HCT116 (cell line): ENCODE measurements at regions not wholly inside any gene's neighbourhood (a gene's known extent, or its start where the extent isn't known, plus 50 kb on each side); places are given as distances from the start of the nearest gene placed in this dataset.

Experiments
- ATAC-seq: fragments of 200-7000 bp; cut with Tn5 transposase; 2 replicates; pipeline ENCODE4 v1.9.1; 2020; ENCODE audit warnings: mild to moderate bottlenecking, moderate library complexity
- BruUV-seq: library from RNA; stranded (reverse); fragments of 400-500 nt; replicated peaks from 2 replicates; lab custom pipeline; 2021; lab: Mats Ljungman, UMichigan
- CTCF ChIA-PET: fragments of 300-600 bp; sonication (Branson Sonifier 250); formaldehyde crosslinking; loops from one replicate; lab custom pipeline; 2021; ENCODE audit warnings: antibody characterized with exemption; lab: Charles Lee
- POLR2A ChIA-PET: fragments of 300-600, 350-600 bp; sonication (Branson Sonifier 250); formaldehyde crosslinking; loops from one replicate; lab custom pipeline; 2021; ENCODE audit warnings: antibody characterized with exemption; lab: Charles Lee
- RAD21 ChIA-PET, 2 experiments: fragments of 300-600 bp; sonication (Branson Sonifier 250); formaldehyde crosslinking; loops; one replicate each; lab custom pipeline; 2023; ENCODE audit warnings: low total read pairs in 2 of 2; ENCODE audit not compliant: uncharacterized antibody in 2 of 2, unreplicated experiment in 2 of 2, low non-redundant PET in 1 of 2; lab: Charles Lee
- DNase-seq: peaks from one replicate; pipeline ENCODE4 v3.0.0-alpha.2; 2010; ENCODE audit warnings: low read depth, low spot score
- H2AFZ ChIP-seq: fragments of 200-600 bp; shearing (Covaris generic), sonication (generic); 2 replicates; pipeline ENCODE4 v1.6.1; 2017; ENCODE audit warnings: low read depth, mixed run types, mixed read lengths, antibody characterized with exemption, low read length; ENCODE audit not compliant: poor library complexity, severe bottlenecking
- H3K27ac ChIP-seq: 2 replicates; pipeline ENCODE4 v1.5.1; 2012; ENCODE audit warnings: low read depth, low read length
- H3K27me3 ChIP-seq: fragments of 200-600 bp; sonication (generic); 2 replicates; pipeline ENCODE4 v1.6.1; 2016; ENCODE audit warnings: mixed run types, low read length, mixed read lengths; ENCODE audit not compliant: insufficient read depth
- H3K36me3 ChIP-seq, 2 experiments: fragments of 200-500 bp in 1 of 2; fragments of 200-600 bp in 1 of 2; sonication (Bioruptor generic) in 1 of 2; sonication (generic) in 1 of 2; 2 replicates each; pipeline versions ENCODE4 v1.5.1 to v1.6.1; 2014 to 2016; ENCODE audit warnings: low read length in 2 of 2, inconsistent platforms in 1 of 2, mixed read lengths in 1 of 2, mixed run types in 1 of 2; ENCODE audit not compliant: insufficient read depth in 2 of 2, control insufficient read depth in 1 of 2
- H3K4me1 ChIP-seq, 2 experiments: fragments of 200-600 bp in 1 of 2; sonication (generic) in 1 of 2; 2 replicates each; pipeline versions ENCODE4 v1.5.1 to v1.6.1; 2012 to 2017; ENCODE audit warnings: low read length in 2 of 2, inconsistent platforms in 1 of 2, mild to moderate bottlenecking in 1 of 2, mixed read lengths in 1 of 2, mixed run types in 1 of 2, moderate library complexity in 1 of 2; ENCODE audit not compliant: insufficient read depth in 2 of 2, control insufficient read depth in 1 of 2
- H3K4me2 ChIP-seq: fragments of 200-600 bp; sonication (generic); 2 replicates; pipeline ENCODE4 v1.6.1; 2017; ENCODE audit warnings: mixed run types, low read length, mixed read lengths
- H3K4me3 ChIP-seq, 2 experiments: fragments of 200-600 bp in 1 of 2; sonication (generic) in 1 of 2; replicated peaks in 1 of 2; 2 replicates each; pipeline ENCODE4 v1.5.1; 2011 to 2016; ENCODE audit warnings: low read length in 2 of 2, control low read depth in 1 of 2, low read depth in 1 of 2, mild to moderate bottlenecking in 1 of 2, mixed read lengths in 1 of 2, mixed run types in 1 of 2
- H3K79me2 ChIP-seq: fragments of 200-600 bp; sonication (generic); 2 replicates; pipeline ENCODE4 v1.6.1; 2017; ENCODE audit warnings: mild to moderate bottlenecking, mixed run types, low read length, moderate library complexity, mixed read lengths; ENCODE audit not compliant: insufficient read depth
- H3K9ac ChIP-seq: fragments of 200-600 bp; sonication (generic); 2 replicates; pipeline ENCODE4 v1.6.1; 2016; ENCODE audit warnings: low read length, mixed read lengths
- H3K9me2 ChIP-seq: fragments of 200-600 bp; sonication (generic), shearing (Covaris generic); 2 replicates; pipeline ENCODE4 v1.6.1; 2017; ENCODE audit warnings: mixed run types, mild to moderate bottlenecking, moderate library complexity; ENCODE audit not compliant: insufficient read depth
- H3K9me3 ChIP-seq, 2 experiments: fragments of 200-500 bp in 1 of 2; fragments of 200-600 bp in 1 of 2; sonication (Bioruptor generic) in 1 of 2; sonication (generic) in 1 of 2; 2 replicates each; pipeline ENCODE4 v1.6.1; 2014 to 2017; ENCODE audit warnings: low read length in 2 of 2, mixed read lengths in 2 of 2, inconsistent platforms in 1 of 2, low read depth in 1 of 2, mild to moderate bottlenecking in 1 of 2, mixed run types in 1 of 2, moderate library complexity in 1 of 2; ENCODE audit not compliant: control insufficient read depth in 1 of 2, insufficient read depth in 1 of 2
- H4K20me1 ChIP-seq: fragments of 200-600 bp; sonication (generic), shearing (Covaris generic); 2 replicates; pipeline ENCODE4 v1.6.1; 2017; ENCODE audit warnings: mixed run types, mild to moderate bottlenecking, moderate library complexity; ENCODE audit not compliant: insufficient read depth
- CBX3 ChIP-seq: IDR thresholded peaks from 2 replicates; pipeline ENCODE4 v1.6.1; 2012; ENCODE audit warnings: low read depth
- CEBPB ChIP-seq: IDR thresholded peaks from 2 replicates; pipeline ENCODE4 v1.6.1; 2012; ENCODE audit warnings: low read depth
- ELF1 ChIP-seq: IDR thresholded peaks from 2 replicates; pipeline ENCODE4 v1.6.1; 2012; ENCODE audit warnings: low read depth, borderline replicate concordance
- EZH2 ChIP-seq: fragments of 200-600 bp; sonication (generic); IDR thresholded peaks from 2 replicates; pipeline ENCODE4 v1.6.1; 2017; ENCODE audit warnings: antibody characterized with exemption, mixed run types
- EZH2phosphoT487 ChIP-seq: fragments of 200-600 bp; IDR thresholded peaks from 2 replicates; pipeline ENCODE4 v1.6.1; 2018; ENCODE audit warnings: antibody characterized with exemption, borderline replicate concordance
- POLR2A ChIP-seq: IDR thresholded peaks from 2 replicates; pipeline ENCODE4 v1.7.0; 2011; ENCODE audit warnings: borderline replicate concordance; ENCODE audit not compliant: insufficient read depth, insufficient read length; ENCODE audit errors: extremely low read depth
- SIN3A ChIP-seq: IDR thresholded peaks from 2 replicates; pipeline ENCODE4 v1.6.1; 2012; ENCODE audit warnings: low read depth
- SP1 ChIP-seq: IDR thresholded peaks from 2 replicates; pipeline ENCODE4 v1.6.1; 2012; ENCODE audit warnings: low read depth
- SRF ChIP-seq: IDR thresholded peaks from 2 replicates; pipeline ENCODE4 v1.6.1; 2012; ENCODE audit warnings: low read depth
- TCF7L2 ChIP-seq: IDR thresholded peaks from 2 replicates; pipeline ENCODE4 v1.7.0; 2011; ENCODE audit warnings: borderline replicate concordance, inconsistent platforms; ENCODE audit not compliant: insufficient read depth, insufficient read length; ENCODE audit errors: extremely low read depth
- ZFX ChIP-seq: fragments of 450-650 bp; IDR thresholded peaks from 2 replicates; pipeline ENCODE4 v1.6.1; 2017
- intact Hi-C: fragments of 100-400 bp; cut with micrococcal nuclease; formaldehyde crosslinking; loops from 2 replicates; pipeline ENCODE4 v1.10.0; 2022
- TF ChIP-seq, protein P1 (sequence below): IDR thresholded peaks from 2 replicates; pipeline ENCODE4 v1.6.1; 2012
- TF ChIP-seq, protein P2 (sequence below): IDR thresholded peaks from 2 replicates; pipeline ENCODE4 v1.6.1; 2012; ENCODE audit warnings: low read depth
- TF ChIP-seq, protein P3 (sequence below): IDR thresholded peaks from 2 replicates; pipeline ENCODE4 v1.6.1; 2012

DNA sequence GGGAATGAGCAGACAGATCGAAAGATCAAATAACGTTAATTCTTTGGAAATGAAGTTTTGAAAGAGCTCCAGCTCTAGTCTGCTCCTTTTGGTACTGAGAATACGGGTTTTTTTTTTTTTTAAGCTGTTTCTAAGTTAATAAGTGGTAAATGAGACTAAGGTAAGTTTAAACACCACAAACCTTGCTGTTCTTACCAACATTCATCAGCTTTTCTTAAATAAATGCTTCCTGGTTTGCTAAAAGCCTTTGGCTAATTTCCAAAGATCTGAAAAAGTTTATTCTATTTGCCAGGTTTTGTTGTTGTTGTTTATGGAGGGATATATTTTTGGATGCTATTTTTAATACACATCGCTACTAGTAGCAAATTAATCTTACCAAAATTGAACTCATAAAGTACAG lies 55.1 kb upstream of the STXBP5 start:
- no peaks in the 10 kb centered on the region for H3K9me3 ChIP-seq
- ChIA-PET CTCF (no interaction called here), POLR2A (no interaction called here), RAD21 (no interaction called here)
- H2AFZ ChIP-seq = no peak overlapping the region
- DNase-seq (no peak), ATAC-seq (no peak)
- H3K9me2 ChIP-seq = no peaks in the 10 kb centered on the region
- no peaks in the 10 kb centered on the region for H3K27me3 ChIP-seq
- BruUV-seq = no TSS peak
- no peak overlapping the region for H3K4me3 ChIP-seq
- no peak overlapping the region for H3K9ac ChIP-seq
- intact Hi-C loops = no loop called here
- H3K79me2 ChIP-seq = no peaks in the 10 kb centered on the region
- no peak overlapping the region for H3K4me2 ChIP-seq
- no peaks in the 10 kb centered on the region for H3K36me3 ChIP-seq
- H3K4me1 ChIP-seq = no peaks in the 10 kb centered on the region
- H3K27ac ChIP-seq = no peak overlapping the region
- H4K20me1 ChIP-seq = no peaks in the 10 kb centered on the region
- TF ChIP-seq SIN3A = no peak
- TF ChIP-seq EZH2 = no peak
- TF ChIP-seq EZH2phosphoT487 = no peak
- TF ChIP-seq, protein P1, sequence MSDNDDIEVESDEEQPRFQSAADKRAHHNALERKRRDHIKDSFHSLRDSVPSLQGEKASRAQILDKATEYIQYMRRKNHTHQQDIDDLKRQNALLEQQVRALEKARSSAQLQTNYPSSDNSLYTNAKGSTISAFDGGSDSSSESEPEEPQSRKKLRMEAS = no peak
- TF ChIP-seq SRF = no peak
- no peak for TF ChIP-seq ELF1
- TF ChIP-seq, protein P2, sequence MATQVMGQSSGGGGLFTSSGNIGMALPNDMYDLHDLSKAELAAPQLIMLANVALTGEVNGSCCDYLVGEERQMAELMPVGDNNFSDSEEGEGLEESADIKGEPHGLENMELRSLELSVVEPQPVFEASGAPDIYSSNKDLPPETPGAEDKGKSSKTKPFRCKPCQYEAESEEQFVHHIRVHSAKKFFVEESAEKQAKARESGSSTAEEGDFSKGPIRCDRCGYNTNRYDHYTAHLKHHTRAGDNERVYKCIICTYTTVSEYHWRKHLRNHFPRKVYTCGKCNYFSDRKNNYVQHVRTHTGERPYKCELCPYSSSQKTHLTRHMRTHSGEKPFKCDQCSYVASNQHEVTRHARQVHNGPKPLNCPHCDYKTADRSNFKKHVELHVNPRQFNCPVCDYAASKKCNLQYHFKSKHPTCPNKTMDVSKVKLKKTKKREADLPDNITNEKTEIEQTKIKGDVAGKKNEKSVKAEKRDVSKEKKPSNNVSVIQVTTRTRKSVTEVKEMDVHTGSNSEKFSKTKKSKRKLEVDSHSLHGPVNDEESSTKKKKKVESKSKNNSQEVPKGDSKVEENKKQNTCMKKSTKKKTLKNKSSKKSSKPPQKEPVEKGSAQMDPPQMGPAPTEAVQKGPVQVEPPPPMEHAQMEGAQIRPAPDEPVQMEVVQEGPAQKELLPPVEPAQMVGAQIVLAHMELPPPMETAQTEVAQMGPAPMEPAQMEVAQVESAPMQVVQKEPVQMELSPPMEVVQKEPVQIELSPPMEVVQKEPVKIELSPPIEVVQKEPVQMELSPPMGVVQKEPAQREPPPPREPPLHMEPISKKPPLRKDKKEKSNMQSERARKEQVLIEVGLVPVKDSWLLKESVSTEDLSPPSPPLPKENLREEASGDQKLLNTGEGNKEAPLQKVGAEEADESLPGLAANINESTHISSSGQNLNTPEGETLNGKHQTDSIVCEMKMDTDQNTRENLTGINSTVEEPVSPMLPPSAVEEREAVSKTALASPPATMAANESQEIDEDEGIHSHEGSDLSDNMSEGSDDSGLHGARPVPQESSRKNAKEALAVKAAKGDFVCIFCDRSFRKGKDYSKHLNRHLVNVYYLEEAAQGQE = no peak
- TF ChIP-seq CEBPB = no peak
- TF ChIP-seq TCF7L2 = no peak
- no peak for TF ChIP-seq ZFX
- TF ChIP-seq, protein P3, sequence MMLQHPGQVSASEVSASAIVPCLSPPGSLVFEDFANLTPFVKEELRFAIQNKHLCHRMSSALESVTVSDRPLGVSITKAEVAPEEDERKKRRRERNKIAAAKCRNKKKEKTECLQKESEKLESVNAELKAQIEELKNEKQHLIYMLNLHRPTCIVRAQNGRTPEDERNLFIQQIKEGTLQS = no peak
- TF ChIP-seq SP1 = no peak
- no peak for TF ChIP-seq POLR2A
- TF ChIP-seq CBX3 = no peak
